ENCODE measurements at regions not wholly inside any gene's neighbourhood (a gene's known extent, or its start where the extent isn't known, plus 50 kb on each side); places are given as distances from the start of the nearest gene placed in this dataset.

- ChIA-PET CTCF (no interaction called here), POLR2A (no interaction called here)
- Mint-ChIP-seq H3K4me1 (peaks cover 42% of the 10 kb centered on the region), H3K36me3 (peaks cover 12% of the 10 kb centered on the region), H3K27me3 (ENCODE audit: low read depth) (no peaks in the 10 kb centered on the region; the same call in 1 of the 2 replicates), H3K9me3 (peaks cover 8% of the 10 kb centered on the region), H3K4me3 (no peak overlapping the region), H3K27ac (no peak overlapping the region; the same call in 1 of the 2 replicates)
- peak; percentile 81 for ATAC-seq
- TF ChIP-seq ZNF317 (CRISPR knock-in tag; IDR thresholded peaks at IDR 0.05; ENCODE audit: borderline replicate concordance, low read depth): no peak
- TF ChIP-seq TEAD1 (CRISPR knock-in tag; IDR thresholded peaks at IDR 0.05): peak; percentile 48; the same call in 1 of the 2 replicates
- DNase-seq (ENCODE audit: low spot score): peak; percentile 16
Observed at GRCh38 chr2:220269367-220269766, 641.9 kb downstream of the SLC4A3 start.

GRCh38 chr2:220270481-220271070 is 643.1 kb downstream of the SLC4A3 start:
- H3K4me1 Mint-ChIP-seq: peaks cover 42% of the 10 kb centered on the region
- ATAC-seq: no peak
- no peaks in the 10 kb centered on the region; the same call in 1 of the 2 replicates for H3K27me3 Mint-ChIP-seq (ENCODE audit: low read depth)
- DNase-seq (ENCODE audit: low spot score): no peak
- H3K27ac Mint-ChIP-seq: no peak overlapping the region
- H3K9me3 Mint-ChIP-seq: peaks cover 8% of the 10 kb centered on the region
- no peak for TF ChIP-seq ATF2 (CRISPR knock-in tag; IDR thresholded peaks at IDR 0.05; ENCODE audit: borderline replicate concordance, low read depth)
- no peak for TF ChIP-seq ZNF425 (CRISPR knock-in tag; conservative IDR thresholded peaks at IDR 0.05)
- no peak for TF ChIP-seq KAT7 (CRISPR knock-in tag; IDR thresholded peaks at IDR 0.05; ENCODE audit: borderline replicate concordance)
- no peak for TF ChIP-seq EMX1 (CRISPR knock-in tag; IDR thresholded peaks at IDR 0.05)
- no peak for TF ChIP-seq TEAD4 (CRISPR knock-in tag; IDR thresholded peaks at IDR 0.05)
- no peak for TF ChIP-seq ATF3 (CRISPR knock-in tag; conservative IDR thresholded peaks at IDR 0.05)
- no peak for TF ChIP-seq JUN (CRISPR knock-in tag; IDR thresholded peaks at IDR 0.05)
- no peak for TF ChIP-seq ZNF219 (CRISPR knock-in tag; IDR thresholded peaks at IDR 0.05; ENCODE audit: borderline replicate concordance)
- TF ChIP-seq GABPB1 (CRISPR knock-in tag; IDR thresholded peaks at IDR 0.05): no peak
- no peak for TF ChIP-seq ZNF416 (CRISPR knock-in tag; IDR thresholded peaks at IDR 0.05)
- TF ChIP-seq ETV6 (CRISPR knock-in tag; IDR thresholded peaks at IDR 0.05): no peak
- TF ChIP-seq ZNF232 (CRISPR knock-in tag; IDR thresholded peaks at IDR 0.05): no peak
- TF ChIP-seq E2F4 (CRISPR knock-in tag; IDR thresholded peaks at IDR 0.05; ENCODE audit: borderline replicate concordance, low read depth): no peak
- no peak for TF ChIP-seq NR2C2 (CRISPR knock-in tag; IDR thresholded peaks at IDR 0.05)
- no peak for TF ChIP-seq AFF4 (CRISPR knock-in tag; IDR thresholded peaks at IDR 0.05; ENCODE audit: borderline replicate concordance)
- no peak for TF ChIP-seq ZNF423 (CRISPR knock-in tag; IDR thresholded peaks at IDR 0.05)
- TF ChIP-seq MYBL2 (CRISPR knock-in tag; IDR thresholded peaks at IDR 0.05): no peak
- no peak for TF ChIP-seq CREB1 (CRISPR knock-in tag; IDR thresholded peaks at IDR 0.05)
- no peak for TF ChIP-seq IRF1 (CRISPR knock-in tag; IDR thresholded peaks at IDR 0.05)
- no peak for TF ChIP-seq FOXJ3 (CRISPR knock-in tag; IDR thresholded peaks at IDR 0.05; ENCODE audit: borderline replicate concordance)
- ChIA-PET POLR2A (no interaction called here), CTCF (no interaction called here)
- H3K4me3 Mint-ChIP-seq: no peak overlapping the region
- H3K36me3 Mint-ChIP-seq: peaks cover 12% of the 10 kb centered on the region

Data from WTC11 (cell line).